Vagina (tissue), 2 donors: ENCODE measurements at regions not wholly inside any gene's neighbourhood (a gene's known extent, or its start where the extent isn't known, plus 50 kb on each side); places are given as distances from the start of the nearest gene placed in this dataset.

Experiments
- CTCF ChIP-seq, 3 experiments: fragments of 450-650 bp in 2 of 3; fragments of 200-600 bp in 1 of 3; sonication (generic) in 1 of 3; IDR thresholded peaks; one replicate each; pipeline ENCODE4 v1.5.1; 2017 to 2019; ENCODE audit warnings: antibody characterized with exemption in 3 of 3, mild to moderate bottlenecking in 2 of 3, moderate library complexity in 2 of 3
- POLR2A ChIP-seq, 2 donors: fragments of 450-650 bp; IDR thresholded peaks; one replicate each; pipeline ENCODE4 v1.6.1; 2017; ENCODE audit warnings: antibody characterized with exemption in 2 of 2, mild to moderate bottlenecking in 2 of 2, moderate library complexity in 2 of 2
- POLR2AphosphoS5 ChIP-seq, 2 donors: sonication (generic); formaldehyde crosslinking; IDR thresholded peaks; one replicate each; pipeline ENCODE4 v1.9.0; 2017; ENCODE audit warnings: antibody characterized with exemption in 2 of 2, mild to moderate bottlenecking in 2 of 2, low read depth in 1 of 2; ENCODE audit not compliant: insufficient read depth in 1 of 2

GRCh38 chr12:88298761-88299242 is 156.7 kb downstream of the TMTC3 start:
- TF ChIP-seq POLR2AphosphoS5 (IDR thresholded peaks at IDR 0.05; ENCODE audit: insufficient read depth in 1 of 2, low read depth in 1 of 2) (peak in 1 of 2 donors; percentile 38), CTCF (IDR thresholded peaks at IDR 0.05) (no peak), POLR2A (IDR thresholded peaks at IDR 0.05) (no peak)
